NCI-H2107 treated with DMSO at 0.1 percent for 48 hours (cell line): ENCODE measurements at regions not wholly inside any gene's neighbourhood (a gene's known extent, or its start where the extent isn't known, plus 50 kb on each side); places are given as distances from the start of the nearest gene placed in this dataset.
A peak's percentile ranks its signal among the peaks of the same experiment; 100 is the strongest.
"Not testable (repeated sequence)": the region's sequence is repeated elsewhere in the genome, so short reads cannot be mapped to it uniquely, and the experiment has no call there.

ENCODE experiments used
- DNase-seq: peaks from one replicate; lab custom pipeline; 2025; ENCODE audit not compliant: unreplicated experiment; lab: John Stamatoyannopoulos, UW

DNA sequence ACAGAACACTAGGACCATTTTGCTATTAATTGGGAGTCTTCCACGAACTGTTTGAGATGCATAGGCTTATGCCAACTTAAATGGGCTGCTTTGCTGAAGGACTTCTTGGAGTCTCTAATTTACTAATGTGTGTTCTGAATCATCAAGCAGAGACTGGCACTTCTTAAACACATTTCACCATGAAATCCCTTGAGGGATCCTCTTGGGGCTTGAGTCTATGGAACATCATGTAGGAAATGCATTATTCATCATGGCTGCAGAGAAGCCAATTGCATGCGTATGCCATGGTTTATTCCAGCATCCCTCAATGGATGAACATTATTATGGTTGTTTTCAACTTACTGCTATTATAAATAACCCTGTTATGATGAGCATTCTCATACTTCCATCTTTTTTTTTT, 73.4 kb downstream of the FGD2 start:
- DNase-seq, result no peak

DNA sequence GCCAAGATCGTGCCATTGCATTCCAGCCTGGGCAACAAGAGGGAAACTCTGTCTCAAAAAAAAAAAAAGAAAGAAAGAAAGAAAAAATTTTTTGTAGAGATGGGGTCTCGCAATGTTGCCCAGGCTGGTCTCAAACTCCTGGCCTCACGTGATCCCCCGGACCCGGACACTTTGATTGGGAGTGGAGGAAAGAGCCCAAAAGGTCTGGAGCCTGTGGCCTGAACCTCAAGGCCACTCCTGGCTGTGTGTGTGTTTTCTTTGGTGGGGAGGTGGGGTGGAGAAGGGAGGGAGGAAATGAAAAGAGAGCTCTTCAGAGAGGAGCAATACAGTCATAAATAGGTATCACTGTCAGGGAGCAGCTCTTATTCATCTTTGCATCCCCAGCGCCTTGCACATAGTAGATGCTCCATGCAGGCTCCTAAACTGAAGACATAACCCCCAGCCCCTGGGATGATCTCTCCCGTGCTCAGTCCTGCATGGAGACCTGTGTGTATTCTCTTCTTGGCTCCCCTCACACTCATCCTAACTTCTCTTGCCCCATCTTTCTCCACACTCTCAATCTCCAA, 75.7 kb downstream of the FGD2 start:
- DNase-seq, result no peak

DNA sequence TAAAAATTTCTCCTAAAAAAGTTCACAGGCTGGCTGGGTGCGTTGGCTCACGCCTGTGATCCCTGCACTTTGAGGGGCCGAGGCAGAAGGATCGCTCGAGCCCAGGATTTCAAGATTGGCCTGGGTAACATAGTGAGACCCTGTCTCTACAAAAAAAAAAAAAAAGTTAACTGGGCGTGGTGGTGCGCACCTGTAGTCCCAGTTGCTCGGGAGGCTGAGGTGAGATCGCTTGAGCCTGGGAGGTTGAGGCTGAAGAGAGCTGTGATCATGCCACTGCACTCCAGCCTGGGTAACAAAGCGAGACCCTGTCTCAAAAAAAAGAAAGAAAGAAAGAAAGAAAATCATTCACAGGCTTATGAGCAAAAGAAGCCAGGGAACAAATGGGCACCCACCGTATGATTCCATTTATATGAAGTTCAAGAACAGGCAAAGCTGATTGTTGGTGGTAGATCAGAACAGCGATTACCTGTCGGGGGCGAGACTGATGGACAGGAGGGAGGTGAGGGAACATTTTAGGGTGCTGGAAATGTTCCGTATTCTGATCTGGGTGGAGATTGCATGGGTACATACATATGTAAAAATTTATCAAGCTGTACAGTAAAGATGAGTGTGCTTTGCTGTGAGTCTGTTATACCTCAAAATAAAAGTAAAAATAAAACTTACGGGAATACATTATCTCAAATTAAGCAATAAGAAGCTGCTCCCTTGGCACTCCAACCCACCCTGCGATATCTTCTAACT, 77.1 kb downstream of the FGD2 start:
- no peak for DNase-seq

DNA sequence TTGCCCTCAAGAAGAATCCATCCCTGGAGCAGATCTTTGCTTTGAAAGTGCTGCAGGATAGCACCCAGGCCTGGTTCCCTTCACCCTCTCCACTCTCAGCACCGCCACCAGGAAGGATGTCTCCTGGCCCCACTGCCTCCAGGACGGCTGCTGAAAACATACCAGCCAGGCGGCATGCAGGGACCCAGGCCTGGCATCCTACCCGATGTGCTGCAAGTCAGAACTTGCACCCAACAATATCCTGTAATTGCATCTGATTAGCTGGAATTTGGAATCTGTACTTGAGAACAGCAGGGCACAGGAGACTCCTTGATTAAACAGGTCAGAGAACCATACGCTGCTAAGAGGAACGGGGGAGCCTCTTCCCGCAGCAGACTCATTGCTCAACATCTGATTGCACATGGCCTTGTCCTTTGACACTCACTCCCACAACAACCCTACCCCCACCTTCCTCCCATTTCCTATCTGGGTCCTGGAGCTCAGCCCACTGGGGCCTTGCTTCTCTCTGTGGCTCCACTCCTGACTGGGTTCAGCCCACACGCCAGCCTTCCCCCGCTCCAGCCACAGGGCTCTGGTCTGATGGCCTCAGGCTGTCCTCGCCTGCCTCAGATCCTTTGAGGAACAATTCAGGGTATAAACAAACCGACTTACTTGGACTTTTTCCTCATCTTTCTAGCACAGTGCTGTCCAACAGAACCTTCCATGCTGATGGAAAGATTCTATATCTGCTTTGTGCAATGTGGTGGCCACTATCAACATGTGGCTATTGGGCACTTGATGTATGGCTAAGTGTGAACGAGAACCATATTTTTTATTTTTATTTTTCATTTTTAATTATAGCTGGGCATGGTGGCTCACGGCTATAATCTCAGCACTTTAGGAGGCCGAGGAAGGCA, 78.0 kb downstream of the FGD2 start:
- peak; percentile 16 for DNase-seq

DNA sequence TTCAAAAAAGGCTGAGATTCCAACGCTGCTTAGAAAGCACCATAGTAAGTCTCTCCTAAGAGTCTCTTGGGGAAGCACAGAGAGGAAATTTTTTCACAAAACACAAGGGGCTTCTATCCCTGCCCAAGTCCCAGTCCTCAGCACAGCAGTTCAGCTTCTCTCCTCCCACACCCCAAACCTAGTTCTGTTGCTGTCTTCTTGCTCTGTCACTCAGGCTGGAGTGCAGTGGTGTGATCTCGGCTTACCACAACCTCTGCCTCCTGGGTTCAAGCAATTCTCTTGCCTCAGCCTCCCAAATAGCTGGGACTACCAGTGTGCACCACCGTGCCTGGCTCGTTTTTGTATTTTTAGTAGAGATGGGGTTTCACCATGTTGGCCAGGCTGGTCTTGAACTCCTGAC, 79.2 kb downstream of the FGD2 start:
- not testable (repeated sequence) for DNase-seq

DNA sequence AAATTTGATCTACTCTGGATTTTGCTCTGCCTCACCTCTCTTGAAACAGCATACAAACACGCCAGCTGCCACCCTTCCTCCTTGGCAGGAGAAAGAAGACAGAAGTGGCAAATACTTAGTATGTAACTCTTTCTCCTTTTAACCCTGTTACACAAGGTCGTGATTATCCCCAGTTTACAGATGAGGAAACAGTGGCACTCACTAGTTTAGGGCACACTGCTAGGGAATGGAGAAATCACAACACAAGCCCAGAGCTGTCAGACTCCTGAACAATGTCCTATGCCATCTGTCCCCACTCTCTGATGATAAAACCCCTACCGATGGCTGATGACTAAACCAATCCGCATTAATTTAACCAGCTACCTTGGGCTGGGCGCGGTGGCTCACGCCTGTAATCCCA, 79.7 kb downstream of the FGD2 start:
- DNase-seq, result no peak

DNA sequence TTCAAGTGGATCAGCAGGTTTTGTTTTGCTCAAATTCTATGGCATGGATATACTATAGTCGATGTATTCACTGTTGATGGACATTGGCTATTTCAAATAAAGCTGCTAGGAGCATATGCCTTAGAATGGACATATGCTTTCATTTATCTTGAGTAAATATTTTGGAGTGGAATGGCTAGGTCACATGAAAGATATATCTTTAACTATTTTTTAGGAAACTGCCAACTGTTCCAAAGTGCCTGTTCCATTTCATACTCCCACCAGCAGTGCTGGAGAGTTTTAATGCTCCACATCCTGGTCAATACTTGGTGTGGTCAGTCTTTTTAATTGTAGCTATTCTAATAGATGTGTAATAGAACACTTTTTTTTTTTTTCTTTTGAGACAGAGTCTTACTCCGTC, 81.1 kb upstream of the PIM1 start:
- no peak for DNase-seq

DNA sequence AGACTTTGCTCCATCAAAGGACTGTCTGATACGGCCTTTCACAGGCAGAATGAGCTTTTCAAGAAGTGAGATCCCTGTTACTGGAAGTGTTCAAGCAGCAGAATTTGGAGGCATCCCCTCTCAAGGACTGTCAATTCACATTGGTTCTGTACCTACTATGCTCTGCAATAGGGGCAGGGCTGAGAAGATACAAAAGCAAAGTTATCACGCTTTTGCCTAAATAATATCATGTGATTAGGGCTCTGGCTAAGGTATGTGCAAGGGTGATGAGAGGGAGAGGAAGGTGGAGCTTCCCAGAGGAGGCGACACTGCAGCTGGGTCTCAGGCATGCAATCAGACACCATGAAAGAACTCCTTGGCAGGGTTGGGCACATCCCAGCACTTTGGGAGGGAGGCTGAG, 80.2 kb upstream of the PIM1 start:
- DNase-seq, result no peak

DNA sequence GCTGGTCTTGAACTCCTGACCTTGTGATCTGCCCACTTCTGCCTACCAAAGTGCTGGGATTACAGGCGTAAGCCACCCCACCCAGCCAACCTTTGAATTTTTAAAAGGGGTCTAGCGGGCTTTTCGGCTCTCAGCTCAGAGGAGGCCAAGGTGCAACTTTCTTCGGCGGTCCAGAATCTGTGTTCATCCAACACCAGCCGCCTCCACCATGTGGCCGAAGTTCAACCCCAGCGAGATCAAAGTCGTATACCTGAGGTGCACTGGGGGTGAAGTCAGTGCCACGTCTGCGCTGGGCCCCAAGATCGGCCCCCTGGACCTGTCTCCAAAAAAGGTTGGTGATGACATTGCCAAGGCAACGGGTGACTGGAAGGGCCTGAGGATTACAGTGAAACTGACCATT, 78.8 kb upstream of the PIM1 start:
- not testable (repeated sequence) for DNase-seq

DNA sequence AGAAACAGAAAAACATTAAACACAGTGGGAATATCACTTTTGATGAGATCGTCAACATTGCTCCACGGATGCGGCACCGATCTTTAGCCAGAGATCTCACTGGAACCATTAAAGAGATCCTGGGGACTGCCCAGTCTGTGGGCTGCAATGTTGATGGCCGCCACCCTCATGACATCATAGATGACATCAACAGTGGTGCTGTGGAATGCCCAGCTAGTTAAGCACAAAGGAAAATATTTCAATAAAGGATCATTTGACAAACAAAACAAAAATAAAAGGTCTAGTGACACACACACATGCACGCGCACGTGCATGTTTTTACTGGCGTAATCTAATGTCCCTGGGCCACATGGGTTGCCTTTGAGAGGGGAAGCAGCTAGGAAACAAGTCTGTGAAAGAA, 78.4 kb upstream of the PIM1 start:
- not testable (repeated sequence) for DNase-seq

DNA sequence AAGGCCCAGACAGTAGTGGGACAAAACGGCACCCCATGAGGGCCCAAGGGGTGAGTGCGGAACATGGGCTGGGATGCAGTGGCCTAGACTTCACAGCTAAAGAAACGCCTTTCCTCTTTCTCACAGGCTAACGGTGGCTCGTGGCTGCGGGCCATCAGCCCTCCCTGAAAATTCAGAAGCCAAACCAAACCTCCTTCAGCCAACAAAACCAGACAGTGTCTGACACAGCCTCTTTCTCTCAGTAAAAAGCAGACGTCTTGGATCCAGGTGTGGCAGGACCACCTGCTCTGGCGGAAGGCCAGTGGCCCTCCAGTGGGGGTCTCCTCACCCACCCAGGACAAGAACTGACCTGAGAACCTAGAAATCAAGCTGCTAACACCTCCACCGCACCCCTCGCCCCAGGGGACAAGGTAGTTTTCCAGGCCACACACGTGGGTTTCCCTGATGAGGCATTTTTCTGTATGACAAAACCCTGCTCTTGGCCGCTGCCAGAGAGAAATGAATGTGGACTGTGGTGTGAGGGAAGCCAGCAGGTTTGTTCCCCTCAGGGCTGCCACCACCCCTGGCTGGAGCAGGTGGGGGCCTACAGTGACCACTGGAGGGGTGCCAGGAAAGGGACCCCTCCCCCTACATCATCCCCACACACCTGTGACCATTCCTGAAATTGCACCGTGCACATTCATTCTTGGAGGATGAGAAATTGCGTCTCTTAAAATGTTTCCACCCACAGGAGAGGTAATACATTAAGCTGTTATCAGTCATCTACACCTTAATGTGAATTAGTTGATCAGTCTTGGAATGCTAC, 76.8 kb upstream of the PIM1 start:
- no peak for DNase-seq

DNA sequence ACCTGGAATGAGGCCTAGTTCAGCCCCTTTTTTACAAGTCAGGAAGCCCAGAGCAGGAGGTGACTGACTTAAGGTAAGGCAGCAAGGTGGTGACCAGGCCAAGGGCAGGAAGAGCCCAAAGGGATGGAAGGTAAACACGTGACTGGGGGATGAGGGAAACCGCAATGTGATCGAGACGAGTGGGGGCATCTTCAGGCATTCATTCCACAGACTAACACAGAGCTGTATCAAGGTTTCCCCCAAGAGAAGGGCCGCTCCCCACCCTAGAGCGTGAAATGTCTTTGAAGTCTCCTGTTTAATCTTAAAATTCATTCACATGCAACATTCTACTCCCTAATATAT, 76.3 kb upstream of the PIM1 start:
- no peak for DNase-seq

DNA sequence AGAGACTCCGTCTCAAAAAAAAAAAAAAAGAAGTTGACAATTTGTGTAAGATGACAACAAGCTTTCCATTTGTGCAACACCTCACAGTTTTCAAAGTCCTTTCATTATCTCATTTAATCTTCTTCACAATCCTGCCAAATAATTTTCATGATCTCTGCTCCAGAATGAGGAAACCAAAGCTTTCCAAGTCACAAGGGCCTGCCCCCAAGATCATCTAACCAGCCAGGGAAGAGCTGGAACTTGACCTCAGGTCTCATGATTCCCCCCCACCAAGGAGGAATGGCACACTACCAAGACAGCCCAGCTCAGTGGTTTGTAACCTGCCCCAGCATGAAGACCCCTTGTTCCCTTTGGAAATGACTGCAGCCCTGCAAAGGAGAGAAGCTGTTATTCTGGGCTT, 74.0 kb upstream of the PIM1 start:
- DNase-seq, result no peak

DNA sequence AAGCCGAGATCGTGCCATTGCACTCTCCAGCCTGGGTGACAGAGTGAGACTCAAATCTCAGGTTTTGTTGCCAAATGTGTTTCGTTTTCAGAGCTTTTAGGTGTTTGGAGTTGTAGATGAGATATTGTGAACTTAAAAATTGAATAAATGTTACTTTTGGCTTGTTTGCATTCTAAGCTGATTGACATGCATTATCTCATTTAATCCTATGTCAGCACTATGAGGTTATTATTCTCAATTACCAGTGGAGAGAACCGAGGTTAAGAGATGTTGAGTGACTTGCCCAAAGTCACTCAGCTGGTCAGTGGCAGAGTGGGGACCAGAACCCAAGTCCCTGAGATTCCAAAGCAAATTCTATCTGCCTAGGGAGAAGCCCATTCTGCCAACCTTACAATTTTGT, 72.6 kb upstream of the PIM1 start:
- no peak for DNase-seq

DNA sequence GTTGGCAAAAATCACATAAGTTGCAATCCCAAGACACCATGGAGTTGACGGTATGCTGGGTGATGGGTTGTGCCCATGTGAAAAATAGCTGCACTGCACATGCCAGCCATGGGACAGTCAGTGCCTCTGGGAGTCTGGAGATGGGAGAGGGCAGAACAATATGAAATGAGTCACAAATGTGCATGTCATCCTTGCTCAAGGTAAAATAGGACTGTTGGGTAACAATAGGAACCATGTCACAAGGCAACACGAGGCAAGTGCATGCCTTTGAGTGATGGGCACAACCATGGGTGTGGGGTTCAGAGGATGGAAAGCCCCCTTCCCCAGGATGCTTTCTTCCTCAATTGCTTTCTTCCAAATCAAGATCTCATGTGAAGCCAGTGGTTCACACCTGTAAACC, 70.5 kb upstream of the PIM1 start:
- no peak for DNase-seq

DNA sequence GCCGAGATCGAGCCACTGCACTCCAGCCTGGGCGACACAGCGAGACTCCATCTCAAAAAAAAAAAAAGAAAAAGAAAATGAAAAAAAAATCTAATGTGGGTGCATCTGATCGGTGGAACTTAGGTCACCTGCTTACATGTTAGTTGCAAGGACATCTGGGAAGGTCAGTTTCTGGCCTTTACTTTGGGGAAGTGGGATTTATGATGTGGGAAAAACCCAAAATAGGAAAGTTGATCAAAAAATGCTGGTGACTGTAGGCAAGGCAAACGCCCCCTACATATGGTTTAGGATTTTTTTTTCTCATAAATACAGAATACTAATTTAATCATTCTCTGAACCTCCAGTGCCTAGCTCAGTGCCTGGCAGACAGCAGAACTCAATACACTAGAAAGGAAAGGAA, 69.2 kb upstream of the PIM1 start:
- DNase-seq, result no peak

DNA sequence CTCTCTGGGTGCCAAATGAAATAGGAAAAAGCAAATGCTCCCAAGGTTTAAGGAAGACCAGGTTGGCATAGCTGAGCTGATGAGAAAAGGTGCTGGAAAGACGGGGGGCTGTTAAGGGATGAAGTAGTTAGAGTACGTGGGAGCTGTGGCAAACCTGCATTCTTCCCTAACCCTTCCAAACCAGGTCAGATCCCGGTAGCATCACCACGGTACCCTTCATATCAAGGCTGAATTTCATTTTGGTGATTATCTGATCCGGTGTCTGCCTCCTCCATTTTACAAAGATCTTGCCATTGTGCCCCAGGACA, 68.0 kb upstream of the PIM1 start:
- no peak for DNase-seq

DNA sequence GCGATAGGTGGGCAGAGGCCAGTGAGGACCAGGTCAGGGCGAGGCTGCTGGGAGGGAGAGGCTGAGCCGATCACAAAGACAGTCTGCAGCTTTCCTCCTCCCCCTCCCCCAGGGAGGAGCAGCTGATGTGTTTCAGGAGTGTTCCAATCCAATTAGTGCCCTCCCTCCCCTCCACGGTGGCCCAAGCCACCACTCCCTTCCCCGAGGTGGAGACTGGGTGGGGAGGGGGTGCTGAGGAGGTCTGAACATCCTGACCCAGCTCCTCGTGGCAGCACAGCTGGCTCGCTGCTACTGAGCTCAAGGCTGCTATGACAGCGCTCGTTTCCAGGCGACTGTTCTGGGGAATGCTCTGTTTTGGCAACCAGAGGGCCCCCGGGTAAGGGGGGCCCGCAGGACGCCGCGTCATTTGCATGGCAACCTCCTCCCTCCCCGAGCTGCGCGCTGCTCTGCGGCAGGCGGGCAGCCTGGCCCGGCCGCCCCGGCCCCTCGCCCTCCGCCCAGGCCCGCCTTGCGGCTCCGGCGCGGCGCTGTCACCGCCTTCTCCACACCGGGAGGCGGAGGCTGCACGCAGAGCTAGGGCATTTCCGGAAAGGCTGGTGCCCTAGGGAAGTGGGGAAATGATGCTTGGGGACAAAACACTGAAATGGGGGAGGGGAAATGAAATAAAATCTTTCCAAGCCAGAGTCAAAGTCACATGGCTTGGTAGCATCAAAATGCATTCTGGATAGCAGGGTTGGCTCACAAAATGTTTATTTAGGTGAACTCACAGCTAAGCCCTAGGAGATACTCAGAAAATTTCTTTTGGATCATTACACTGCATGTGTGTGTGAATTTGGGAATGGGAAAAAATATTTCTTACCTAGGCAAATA, 67.4 kb upstream of the PIM1 start:
- peak; percentile 72 for DNase-seq

DNA sequence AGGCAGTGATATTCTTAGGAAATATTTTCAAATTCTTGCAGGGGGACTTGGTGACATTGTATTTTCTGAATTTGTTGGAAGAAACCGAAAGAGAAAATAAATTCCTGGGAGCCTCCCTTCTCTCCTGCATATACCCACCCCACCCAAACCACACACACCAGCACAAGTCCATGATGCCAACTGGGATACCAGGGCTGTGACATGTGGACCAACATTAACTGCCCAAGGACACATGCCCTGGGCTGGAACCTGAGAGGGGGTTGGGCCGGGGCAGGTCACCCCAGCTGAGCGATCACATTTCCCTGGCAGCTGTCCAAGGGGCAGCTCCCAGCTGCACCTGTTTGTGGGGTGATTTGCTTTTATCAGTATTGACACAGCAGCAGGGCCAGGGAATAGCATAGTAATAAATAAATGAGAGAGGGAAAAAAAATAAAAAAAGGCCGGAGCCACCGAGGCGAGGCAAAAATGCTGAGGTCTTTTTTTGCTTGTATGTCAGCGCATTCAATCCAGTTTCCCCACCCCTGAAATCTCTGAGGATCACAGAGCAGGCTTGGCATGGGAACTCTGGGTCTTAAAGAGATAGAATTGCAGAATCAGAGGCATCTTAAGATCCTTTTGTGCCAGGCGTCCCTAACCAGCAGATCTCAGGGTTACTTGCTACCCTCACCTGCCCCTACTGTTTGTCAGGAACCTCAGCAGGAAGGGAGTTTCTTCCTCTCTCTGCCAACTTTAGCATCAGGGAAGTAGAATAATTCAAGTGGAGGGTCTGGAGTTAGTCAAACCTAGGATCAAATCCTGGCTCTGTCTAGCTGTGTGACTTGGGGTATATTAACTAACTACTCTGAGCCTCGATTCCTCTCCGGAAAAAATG, 66.5 kb upstream of the PIM1 start:
- DNase-seq, result peak; percentile 54

DNA sequence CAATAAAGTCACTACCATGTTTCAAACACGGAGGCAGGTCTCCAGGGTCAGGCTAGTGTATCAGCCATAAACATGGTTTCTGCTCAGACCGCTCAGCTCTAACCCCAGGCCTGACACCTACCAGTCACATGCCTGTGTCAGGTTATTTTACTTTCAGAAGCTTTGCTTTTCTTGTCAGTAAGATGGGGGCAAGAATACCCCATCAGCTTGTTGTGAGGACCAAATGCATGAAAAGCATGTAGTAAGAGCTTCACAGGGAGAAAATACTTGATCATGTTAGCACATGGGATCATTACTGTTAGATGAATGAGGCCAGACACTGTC, 65.2 kb upstream of the PIM1 start:
- no peak for DNase-seq
